NB4 (cell line): ENCODE measurements at regions not wholly inside any gene's neighbourhood (a gene's known extent, or its start where the extent isn't known, plus 50 kb on each side); places are given as distances from the start of the nearest gene placed in this dataset.

Experiments used
- POLR2A ChIP-seq: IDR thresholded peaks from 2 replicates; pipeline ENCODE4 v1.6.1; 2011; ENCODE audit warnings: mild to moderate bottlenecking; ENCODE audit not compliant: insufficient read length; ENCODE audit errors: extremely low read depth
- TF ChIP-seq, protein P1 (sequence below): IDR thresholded peaks from one replicate; pipeline ENCODE4 v1.5.1; 2012; ENCODE audit warnings: low read depth, low read length

DNA sequence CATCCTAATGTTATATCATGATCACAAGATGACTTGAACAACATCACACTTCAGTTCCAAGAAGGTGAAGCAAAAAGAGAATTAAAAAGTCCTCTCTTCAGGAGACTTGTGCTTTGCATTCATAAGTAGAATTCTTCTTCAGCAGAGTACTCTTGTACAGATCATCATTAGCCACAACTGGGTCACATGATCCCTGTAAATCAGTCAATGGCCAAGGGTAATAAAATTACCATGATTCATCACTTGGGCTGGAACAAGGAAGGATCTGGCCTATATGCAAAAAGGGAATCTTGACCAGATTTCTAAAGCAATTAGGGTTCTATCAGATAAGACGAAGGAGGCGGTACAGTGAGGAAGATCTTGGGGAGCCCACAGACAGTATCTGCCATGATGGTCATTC is 458.0 kb upstream of the DEPDC1 start:
- TF ChIP-seq, protein P1, sequence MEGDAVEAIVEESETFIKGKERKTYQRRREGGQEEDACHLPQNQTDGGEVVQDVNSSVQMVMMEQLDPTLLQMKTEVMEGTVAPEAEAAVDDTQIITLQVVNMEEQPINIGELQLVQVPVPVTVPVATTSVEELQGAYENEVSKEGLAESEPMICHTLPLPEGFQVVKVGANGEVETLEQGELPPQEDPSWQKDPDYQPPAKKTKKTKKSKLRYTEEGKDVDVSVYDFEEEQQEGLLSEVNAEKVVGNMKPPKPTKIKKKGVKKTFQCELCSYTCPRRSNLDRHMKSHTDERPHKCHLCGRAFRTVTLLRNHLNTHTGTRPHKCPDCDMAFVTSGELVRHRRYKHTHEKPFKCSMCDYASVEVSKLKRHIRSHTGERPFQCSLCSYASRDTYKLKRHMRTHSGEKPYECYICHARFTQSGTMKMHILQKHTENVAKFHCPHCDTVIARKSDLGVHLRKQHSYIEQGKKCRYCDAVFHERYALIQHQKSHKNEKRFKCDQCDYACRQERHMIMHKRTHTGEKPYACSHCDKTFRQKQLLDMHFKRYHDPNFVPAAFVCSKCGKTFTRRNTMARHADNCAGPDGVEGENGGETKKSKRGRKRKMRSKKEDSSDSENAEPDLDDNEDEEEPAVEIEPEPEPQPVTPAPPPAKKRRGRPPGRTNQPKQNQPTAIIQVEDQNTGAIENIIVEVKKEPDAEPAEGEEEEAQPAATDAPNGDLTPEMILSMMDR: no peak
- no peak for TF ChIP-seq POLR2A
